Ascending aorta (tissue), 2 donors: ENCODE measurements at regions not wholly inside any gene's neighbourhood (a gene's known extent, or its start where the extent isn't known, plus 50 kb on each side); places are given as distances from the start of the nearest gene placed in this dataset.

Experiments
- DNase-seq, 2 donors: peaks; one replicate each; pipeline ENCODE4 v3.0.0-alpha.2; 2019; ENCODE audit warnings: low spot score in 2 of 2
- H3K27ac ChIP-seq, 2 donors: fragments of 200-600 bp; sonication (generic); one replicate each; pipeline ENCODE4 v1.5.1; 2016 to 2017; ENCODE audit warnings: mild to moderate bottlenecking in 1 of 2
- H3K27me3 ChIP-seq: fragments of 200-600 bp; sonication (generic); one replicate; pipeline ENCODE4 v1.5.1; 2017
- H3K36me3 ChIP-seq, 2 donors: fragments of 200-600 bp; sonication (generic); one replicate each; pipeline ENCODE4 v1.5.1; 2016
- H3K4me1 ChIP-seq, 2 donors: fragments of 200-600 bp; sonication (generic); one replicate each; pipeline ENCODE4 v1.5.1; 2016 to 2017; ENCODE audit warnings: mild to moderate bottlenecking in 1 of 2
- H3K4me3 ChIP-seq, 2 donors: fragments of 200-600 bp; sonication (generic); one replicate each; pipeline ENCODE4 v1.5.1; 2016 to 2017; ENCODE audit warnings: mild to moderate bottlenecking in 1 of 2
- H3K9me3 ChIP-seq, 2 donors: fragments of 200-600 bp; sonication (generic); one replicate each; pipeline ENCODE4 v1.5.1; 2016
- CTCF ChIP-seq, 3 experiments: fragments of 200-600 bp in 2 of 3; fragments of 450-650 bp in 1 of 3; sonication (generic) in 2 of 3; IDR thresholded peaks; one replicate each; pipeline ENCODE4 v1.5.1; 2016 to 2019; ENCODE audit warnings: antibody characterized with exemption in 3 of 3, mild to moderate bottlenecking in 1 of 3, moderate library complexity in 1 of 3
- intact Hi-C: fragments of 100-400 bp; cut with DNase I; formaldehyde crosslinking; loops from one replicate; pipeline ENCODE4 v1.15.1; 2023

GRCh38 chr5:118675247-118675646 is 313.1 kb downstream of the DTWD2 start:
- DNase-seq: no peak
- H3K27ac ChIP-seq: no peak overlapping the region
- TF ChIP-seq CTCF (IDR thresholded peaks at IDR 0.05): no peak
- peaks cover 0 to 12% of the 10 kb centered on the region in 2 donors for H3K9me3 ChIP-seq
- intact Hi-C loops: no loop called here
- no peaks in the 10 kb centered on the region for H3K4me1 ChIP-seq
- H3K27me3 ChIP-seq: no peaks in the 10 kb centered on the region
- no peaks in the 10 kb centered on the region for H3K36me3 ChIP-seq
- H3K4me3 ChIP-seq: no peak overlapping the region

- DNase-seq: no peak
- Histone ChIP-seq H3K36me3 (no peaks in the 10 kb centered on the region), H3K27ac (no peak overlapping the region), H3K4me3 (no peak overlapping the region), H3K4me1 (no peaks in the 10 kb centered on the region), H3K9me3 (peaks cover 0 to 6% of the 10 kb centered on the region in 2 donors), H3K27me3 (no peaks in the 10 kb centered on the region)
- TF ChIP-seq CTCF (IDR thresholded peaks at IDR 0.05): no peak
- intact Hi-C loops: no loop called here
Measured at GRCh38 chr5:118657576-118657975, 330.8 kb downstream of the DTWD2 start.

- H3K27me3 ChIP-seq: no peaks in the 10 kb centered on the region
- H3K9me3 ChIP-seq: peaks cover 0 to 6% of the 10 kb centered on the region in 2 donors
- no peak overlapping the region for H3K4me3 ChIP-seq
- no peaks in the 10 kb centered on the region for H3K36me3 ChIP-seq
- no peak overlapping the region for H3K27ac ChIP-seq
- DNase-seq: no peak
- H3K4me1 ChIP-seq: no peaks in the 10 kb centered on the region
- intact Hi-C loops: no loop called here
- no peak for TF ChIP-seq CTCF (IDR thresholded peaks at IDR 0.05)
Measured at GRCh38 chr5:118653872-118654271, 334.5 kb downstream of the DTWD2 start.

GRCh38 chr5:118653183-118653582 is 335.2 kb downstream of the DTWD2 start:
- peaks cover 0 to 6% of the 10 kb centered on the region in 2 donors for H3K9me3 ChIP-seq
- H3K4me1 ChIP-seq: no peaks in the 10 kb centered on the region
- no peak overlapping the region for H3K27ac ChIP-seq
- no peak overlapping the region for H3K4me3 ChIP-seq
- TF ChIP-seq CTCF (IDR thresholded peaks at IDR 0.05): no peak
- intact Hi-C loops: no loop called here
- no peaks in the 10 kb centered on the region for H3K36me3 ChIP-seq
- no peak for DNase-seq
- no peaks in the 10 kb centered on the region for H3K27me3 ChIP-seq

- Histone ChIP-seq H3K4me3 (no peak overlapping the region), H3K27me3 (no peaks in the 10 kb centered on the region), H3K4me1 (no peaks in the 10 kb centered on the region), H3K27ac (no peak overlapping the region), H3K36me3 (no peaks in the 10 kb centered on the region), H3K9me3 (no peaks in the 10 kb centered on the region)
- intact Hi-C loops: no loop called here
- no peak for DNase-seq
- TF ChIP-seq CTCF (IDR thresholded peaks at IDR 0.05): no peak
Measured at GRCh38 chr5:118651002-118651401, 337.3 kb downstream of the DTWD2 start.

GRCh38 chr5:118647587-118647986 is 340.8 kb downstream of the DTWD2 start:
- no peak for TF ChIP-seq CTCF (IDR thresholded peaks at IDR 0.05)
- DNase-seq: no peak
- Histone ChIP-seq H3K9me3 (no peaks in the 10 kb centered on the region), H3K27ac (no peak overlapping the region), H3K4me3 (no peak overlapping the region), H3K27me3 (no peaks in the 10 kb centered on the region), H3K36me3 (no peaks in the 10 kb centered on the region), H3K4me1 (no peaks in the 10 kb centered on the region)
- intact Hi-C loops: no loop called here
